ENCODE measurements at regions not wholly inside any gene's neighbourhood (a gene's known extent, or its start where the extent isn't known, plus 50 kb on each side); places are given as distances from the start of the nearest gene placed in this dataset.
A peak's percentile ranks its signal among the peaks of the same experiment; 100 is the strongest.

DNA sequence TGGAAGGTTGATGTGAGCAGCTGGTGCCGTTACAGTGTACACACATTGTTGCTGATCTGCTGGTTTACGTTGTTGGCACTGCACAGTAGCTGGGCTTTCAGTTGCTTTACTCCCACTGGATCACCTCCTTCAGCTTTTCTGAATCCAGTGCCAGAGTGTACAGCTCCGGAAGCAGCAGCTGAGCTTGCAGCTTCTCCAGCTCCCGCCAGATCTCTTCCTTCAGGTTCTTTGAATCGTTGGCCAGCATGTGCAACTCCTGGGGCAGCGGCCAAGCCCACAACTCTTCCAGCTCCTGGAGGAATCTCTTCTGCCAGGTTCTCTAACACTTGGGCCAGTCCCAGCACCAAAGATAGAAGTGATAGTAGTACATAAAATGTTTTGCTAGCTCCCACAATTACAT, 149.7 kb upstream of the RRP15 start:
- Histone ChIP-seq H3K36me3 (ENCODE audit: low read depth) (no peaks in the 10 kb centered on the region), H3K27ac (no peak overlapping the region), H3K27me3 (ENCODE audit: insufficient read depth, low read depth) (no peaks in the 10 kb centered on the region), H3K4me1 (replicated peaks; ENCODE audit: insufficient read depth) (no peaks in the 10 kb centered on the region), H3K9me3 (ENCODE audit: insufficient read depth, low read depth) (no peaks in the 10 kb centered on the region), H3K9me2 (ENCODE audit: insufficient read depth) (no peaks in the 10 kb centered on the region), H2AFZ (peak overlapping the region; percentile 12; the same call in 1 of the 2 replicates), H3F3A (ENCODE audit: insufficient read depth, low read depth) (no peaks in the 10 kb centered on the region), H3K4me2 (no peak overlapping the region), H3K79me2 (ENCODE audit: low read depth) (no peaks in the 10 kb centered on the region), H4K20me1 (ENCODE audit: insufficient read depth) (no peaks in the 10 kb centered on the region), H3K4me3 (no peak overlapping the region)
- ChIA-PET POLR2A (ENCODE audit: unreplicated experiment) (no interaction called here), CTCF (no interaction called here)
- intact Hi-C loops (cut with micrococcal nuclease; ENCODE audit: unreplicated experiment): no loop called here
- no peak for DNase-seq
- BruUV-seq (replicated peaks): no TSS peak
- TF ChIP-seq EZH2 (IDR thresholded peaks at IDR 0.05; ENCODE audit: low read depth) (no peak), CTCF (conservative IDR thresholded peaks at IDR 0.05) (no peak)

DNA sequence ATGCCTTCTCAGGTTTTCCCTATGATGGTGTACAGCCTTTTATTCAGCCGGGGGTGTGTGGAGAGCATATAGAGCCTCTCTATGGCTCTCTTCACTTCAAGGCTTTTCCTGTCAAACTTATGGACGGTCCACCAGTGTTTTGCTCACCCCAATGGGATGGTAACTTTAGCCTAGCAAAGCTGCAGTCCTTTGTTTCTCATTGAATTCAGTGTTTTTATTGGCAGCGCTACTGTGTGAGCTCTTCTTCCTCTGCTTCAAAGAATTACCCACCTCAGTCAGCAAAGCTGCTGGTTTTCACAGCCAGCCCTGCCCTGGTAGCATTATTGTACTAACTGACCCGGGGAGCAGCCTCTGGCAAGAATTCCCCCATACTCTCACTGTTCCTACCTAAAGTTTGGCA, 145.3 kb upstream of the RRP15 start:
- BruUV-seq (replicated peaks): no TSS peak

GRCh38 chr1:218156595-218156994, 128.5 kb upstream of the RRP15 start:
- H4K20me1 ChIP-seq (ENCODE audit: insufficient read depth): no peaks in the 10 kb centered on the region
- H3K9me3 ChIP-seq (ENCODE audit: insufficient read depth, low read depth): no peaks in the 10 kb centered on the region
- intact Hi-C loops (cut with micrococcal nuclease; ENCODE audit: unreplicated experiment): no loop called here
- TF ChIP-seq CTCF (conservative IDR thresholded peaks at IDR 0.05) (no peak), EZH2 (IDR thresholded peaks at IDR 0.05; ENCODE audit: low read depth) (no peak)
- no peaks in the 10 kb centered on the region for H3K79me2 ChIP-seq (ENCODE audit: low read depth)
- POLR2A ChIA-PET (ENCODE audit: unreplicated experiment): no interaction called here
- CTCF ChIA-PET: no interaction called here
- H3K4me1 ChIP-seq (replicated peaks; ENCODE audit: insufficient read depth): peaks cover 7% of the 10 kb centered on the region; the same call in 1 of the 2 replicates
- no peaks in the 10 kb centered on the region for H3K36me3 ChIP-seq (ENCODE audit: low read depth)
- no peaks in the 10 kb centered on the region for H3F3A ChIP-seq (ENCODE audit: insufficient read depth, low read depth)
- no peak overlapping the region for H3K27ac ChIP-seq
- peak overlapping the region; percentile 49 for H2AFZ ChIP-seq
- peak overlapping the region; percentile 23; the same call in 1 of the 2 replicates for H3K4me3 ChIP-seq
- H3K4me2 ChIP-seq: peak overlapping the region; percentile 65
- H3K27me3 ChIP-seq (ENCODE audit: insufficient read depth, low read depth): no peaks in the 10 kb centered on the region
- no TSS peak for BruUV-seq (replicated peaks)
- H3K9me2 ChIP-seq (ENCODE audit: insufficient read depth): no peaks in the 10 kb centered on the region
- DNase-seq: peak; percentile 13 to 41

More for the DNA sequence above, 145.3 kb upstream of the RRP15 start:
- H3K27ac ChIP-seq: no peak overlapping the region
- DNase-seq: no peak
- no peak overlapping the region for H3K4me3 ChIP-seq
- no peaks in the 10 kb centered on the region for H3K36me3 ChIP-seq (ENCODE audit: low read depth)
- ChIA-PET POLR2A (ENCODE audit: unreplicated experiment) (no interaction called here), CTCF (no interaction called here)
- no peaks in the 10 kb centered on the region for H3K4me1 ChIP-seq (replicated peaks; ENCODE audit: insufficient read depth)
- no peaks in the 10 kb centered on the region for H3F3A ChIP-seq (ENCODE audit: insufficient read depth, low read depth)
- no peaks in the 10 kb centered on the region for H3K9me2 ChIP-seq (ENCODE audit: insufficient read depth)
- H3K4me2 ChIP-seq: no peak overlapping the region
- intact Hi-C loops (cut with micrococcal nuclease; ENCODE audit: unreplicated experiment): no loop called here
- no peaks in the 10 kb centered on the region for H4K20me1 ChIP-seq (ENCODE audit: insufficient read depth)
- H3K9me3 ChIP-seq (ENCODE audit: insufficient read depth, low read depth): no peaks in the 10 kb centered on the region
- H3K79me2 ChIP-seq (ENCODE audit: low read depth): no peaks in the 10 kb centered on the region
- H3K27me3 ChIP-seq (ENCODE audit: insufficient read depth, low read depth): no peaks in the 10 kb centered on the region
- no peak overlapping the region for H2AFZ ChIP-seq
- TF ChIP-seq EZH2 (IDR thresholded peaks at IDR 0.05; ENCODE audit: low read depth) (no peak), CTCF (conservative IDR thresholded peaks at IDR 0.05) (no peak)

Data from PC-9 (cell line).